DMS53 (cell line): ENCODE measurements at regions not wholly inside any gene's neighbourhood (a gene's known extent, or its start where the extent isn't known, plus 50 kb on each side); places are given as distances from the start of the nearest gene placed in this dataset.
"Not testable (repeated sequence)": the region's sequence is repeated elsewhere in the genome, so short reads cannot be mapped to it uniquely, and the experiment has no call there.

Experiments used
- DNase-seq: peaks from one replicate; lab custom pipeline; 2025; lab: John Stamatoyannopoulos, UW

GRCh38 chr1:67530071-67530470 lies 99.9 kb upstream of the SERBP1 start:
- no peak for DNase-seq

DNA sequence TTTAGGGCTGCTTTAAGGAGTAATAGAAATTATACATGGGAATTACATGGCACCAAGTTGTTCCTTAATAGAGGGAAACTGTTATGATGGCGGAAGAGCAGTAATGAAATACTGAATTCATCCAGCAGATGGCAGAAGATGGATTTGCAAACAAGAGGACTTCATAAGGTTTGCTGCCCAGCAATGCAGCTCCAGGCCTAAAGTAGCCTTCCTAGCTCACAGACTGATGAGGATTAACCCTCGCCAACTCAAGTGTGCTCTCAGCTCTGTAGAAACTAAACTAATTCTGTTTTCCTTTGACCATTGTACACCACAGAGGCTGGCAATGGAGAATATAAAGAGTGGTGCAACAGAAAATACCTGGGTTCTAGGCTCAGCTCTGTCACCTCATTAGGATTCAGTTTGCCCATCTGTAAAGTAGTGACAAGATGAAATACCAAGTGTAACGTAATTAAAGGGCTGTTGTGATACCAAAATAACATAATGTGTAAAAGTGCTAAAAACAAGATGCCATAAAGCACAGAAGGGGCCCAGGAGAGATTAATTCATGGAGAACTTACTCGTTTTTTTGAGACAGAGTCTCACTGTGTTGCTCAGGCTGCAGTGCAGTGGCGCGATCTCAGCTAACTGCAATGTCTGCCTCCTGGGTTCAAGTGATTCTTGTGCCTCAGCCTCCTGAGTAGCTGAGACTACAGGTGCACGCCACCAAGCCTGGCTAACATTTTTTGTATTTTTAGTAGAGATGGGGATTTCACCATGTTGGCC lies 102.4 kb upstream of the SERBP1 start:
- DNase-seq, result peak; percentile 98

DNA sequence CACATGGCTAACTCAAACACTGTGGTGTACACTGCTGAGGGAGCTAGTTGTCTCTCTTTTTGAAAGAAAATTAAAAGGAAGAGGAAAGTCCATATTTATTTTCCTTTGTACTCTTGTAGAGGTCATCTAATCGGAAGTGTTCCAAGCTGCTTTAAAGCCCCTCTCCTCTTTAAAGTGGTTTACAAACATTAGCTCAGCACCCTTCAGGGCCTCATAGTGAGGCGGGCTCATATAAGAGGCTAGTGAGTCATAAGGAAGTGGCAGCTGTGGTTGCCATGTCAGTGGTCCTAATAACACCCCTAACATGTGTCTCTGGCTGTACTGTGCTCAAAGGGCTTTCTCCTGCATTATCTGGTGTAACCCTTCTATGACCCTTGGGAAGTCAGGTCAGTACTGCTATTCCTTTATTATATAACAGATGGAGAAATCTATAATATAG lies 104.4 kb upstream of the SERBP1 start:
- peak; percentile 100 for DNase-seq

GRCh38 chr1:67535474-67535873 lies 105.3 kb upstream of the SERBP1 start:
- DNase-seq, result peak; percentile 98

- DNase-seq, result no peak
Measured at GRCh38 chr1:67536957-67537666, 106.9 kb upstream of the SERBP1 start.

- DNase-seq, result no peak
Measured at GRCh38 chr1:67537667-67538018, 107.4 kb upstream of the SERBP1 start.

GRCh38 chr1:67540025-67540732 lies 110.0 kb upstream of the SERBP1 start:
- no peak for DNase-seq

DNA sequence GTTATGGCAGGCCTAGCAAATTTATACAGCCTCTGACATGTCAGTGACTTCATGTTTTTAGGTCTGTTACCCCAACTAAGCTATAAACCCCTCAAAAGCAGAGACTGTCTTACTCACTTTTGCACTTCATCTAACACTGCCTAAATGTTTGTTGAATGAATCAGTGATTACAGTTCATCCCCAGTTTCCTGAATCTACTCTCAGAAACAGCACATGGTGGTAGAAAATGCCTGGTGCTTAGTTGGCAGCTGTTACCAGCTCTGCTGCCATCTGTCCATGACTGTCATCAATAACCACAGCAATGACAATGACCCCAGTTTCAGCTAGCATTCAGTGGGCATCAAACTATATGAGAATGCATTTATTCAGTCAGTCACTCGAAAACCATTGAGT lies 110.5 kb upstream of the SERBP1 start:
- no peak for DNase-seq

GRCh38 chr1:67542747-67543146 lies 112.5 kb upstream of the SERBP1 start:
- no peak for DNase-seq

DNA sequence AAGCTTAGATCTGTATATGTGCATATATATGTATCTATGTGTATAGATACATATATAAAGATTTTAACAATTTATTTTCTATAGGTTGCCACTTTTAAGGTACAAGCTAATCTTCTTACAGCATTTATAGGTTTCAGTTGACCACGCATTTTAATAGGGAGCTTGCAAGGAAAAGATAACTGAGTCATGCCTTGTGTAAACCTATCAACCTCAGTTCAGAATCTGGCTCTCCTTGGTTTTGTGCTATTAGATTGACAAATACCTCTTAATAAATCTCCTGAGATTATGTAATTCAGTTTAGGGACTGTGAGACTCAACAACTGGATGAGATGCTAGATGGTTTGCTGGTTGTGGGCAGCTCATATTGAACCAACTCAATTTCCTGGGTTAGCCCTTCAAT lies 114.7 kb upstream of the SERBP1 start:
- DNase-seq, result no peak

DNA sequence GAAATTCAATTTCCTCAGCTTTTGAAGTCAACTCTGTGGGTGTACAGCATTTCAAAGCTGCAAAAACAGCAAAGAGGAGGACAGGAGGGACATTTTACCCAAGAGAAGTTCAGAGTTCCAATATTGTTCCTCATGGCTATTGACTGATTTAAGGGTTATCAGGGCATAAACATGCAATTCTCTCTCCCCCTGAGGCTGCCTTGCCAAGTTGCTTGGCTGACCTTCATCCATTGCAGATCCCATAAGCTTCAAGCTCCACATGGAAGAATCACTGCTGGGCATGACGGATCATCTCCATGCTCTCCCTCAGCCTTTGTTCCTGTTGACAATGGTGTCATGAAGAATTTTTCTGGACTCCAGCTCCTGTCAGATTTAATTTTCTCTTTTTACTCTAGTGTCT lies 115.2 kb upstream of the SERBP1 start:
- no peak for DNase-seq

DNA sequence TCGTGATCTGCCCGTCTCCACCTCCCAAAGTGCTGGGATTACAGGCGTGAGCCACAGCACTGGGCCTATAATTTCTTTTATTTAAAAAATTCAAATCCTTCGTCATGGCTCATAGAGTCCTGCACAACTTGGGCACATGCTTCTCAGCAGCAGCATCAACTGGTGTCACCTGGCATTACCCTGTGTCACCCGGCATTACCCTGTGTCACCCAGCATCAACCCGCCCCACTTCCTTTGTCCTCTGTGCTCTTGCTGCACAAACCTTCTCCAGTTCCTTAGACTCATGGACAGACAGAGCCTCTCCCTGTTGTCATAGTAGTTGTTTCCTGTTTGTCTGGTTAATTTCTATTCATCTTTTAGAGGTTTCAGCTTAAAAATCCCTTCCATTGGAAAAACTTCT lies 121.2 kb upstream of the SERBP1 start:
- peak; percentile 55 for DNase-seq

GRCh38 chr1:67552336-67552759 lies 122.1 kb upstream of the SERBP1 start:
- peak; percentile 83 for DNase-seq

GRCh38 chr1:67554204-67554603 lies 124.0 kb upstream of the SERBP1 start:
- not testable (repeated sequence) for DNase-seq

- peak; percentile 65 for DNase-seq
Measured at GRCh38 chr1:67555461-67556296, 125.5 kb upstream of the SERBP1 start.

DNA sequence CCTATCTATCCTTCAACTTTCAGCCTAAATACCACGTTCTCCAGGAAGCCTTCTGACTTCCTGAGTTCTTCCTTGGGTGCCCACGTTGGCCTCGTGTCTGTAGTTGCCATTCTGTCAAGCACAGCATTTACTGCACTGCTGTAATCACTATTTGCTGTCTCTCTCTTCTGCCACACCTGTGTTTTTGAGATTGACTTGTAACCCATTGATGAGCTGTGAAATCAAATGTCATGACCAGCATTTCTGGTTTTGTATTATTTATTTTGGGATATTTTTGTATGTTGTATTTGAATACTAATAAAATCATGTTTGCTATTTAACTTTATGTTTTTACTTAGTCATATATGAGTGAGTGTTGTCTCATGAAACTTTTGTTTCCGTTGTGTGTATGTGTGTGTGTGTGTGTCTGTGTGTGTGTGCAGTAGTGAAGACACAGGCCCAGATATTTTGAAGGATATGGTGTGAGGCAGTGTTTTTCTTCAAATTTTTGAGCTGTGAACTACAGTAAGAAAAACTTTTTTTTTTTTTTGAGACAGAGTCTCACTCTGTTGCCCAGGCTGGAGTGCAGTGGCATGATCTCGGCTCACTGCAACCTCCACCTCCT lies 126.2 kb upstream of the SERBP1 start:
- DNase-seq, result peak; percentile 65

DNA sequence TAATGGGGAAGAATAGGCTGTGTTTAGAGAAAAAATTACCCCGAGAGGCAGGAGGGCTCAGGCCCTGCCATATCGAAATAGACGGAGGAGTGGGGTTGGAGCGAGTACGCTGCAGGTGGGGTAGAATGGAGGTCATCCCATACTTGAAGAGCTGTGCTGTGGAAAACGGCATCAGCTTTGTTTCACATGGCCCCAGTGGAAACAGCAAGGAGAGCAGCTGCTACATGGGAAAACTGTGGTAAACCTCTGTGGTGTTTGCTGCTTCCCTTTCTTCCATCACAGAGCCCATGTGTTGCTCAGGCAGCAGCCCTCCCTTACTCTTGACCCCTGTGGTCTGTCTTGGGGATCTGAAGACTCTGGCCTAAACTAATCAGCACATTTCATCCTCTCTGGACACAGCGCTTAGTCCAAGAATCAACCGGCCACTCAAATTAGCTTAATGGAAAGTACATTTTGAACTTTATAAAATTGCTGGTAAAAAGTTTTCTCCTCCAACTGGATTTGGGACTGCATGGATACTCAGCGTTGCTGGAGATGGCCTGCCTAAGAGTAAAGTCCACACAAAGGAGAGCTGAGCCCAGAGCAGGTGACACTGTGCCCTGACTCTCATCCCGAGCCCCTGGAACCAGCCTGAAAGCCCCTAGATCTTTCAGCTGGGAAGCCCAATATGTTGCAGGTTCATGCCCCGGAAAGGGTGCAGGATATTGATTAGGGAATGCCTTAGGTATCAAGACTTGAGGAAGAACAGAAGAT lies 127.1 kb upstream of the GADD45A start:
- no peak for DNase-seq

GRCh38 chr1:67558449-67559193 lies 126.4 kb upstream of the GADD45A start:
- no peak for DNase-seq

DNA sequence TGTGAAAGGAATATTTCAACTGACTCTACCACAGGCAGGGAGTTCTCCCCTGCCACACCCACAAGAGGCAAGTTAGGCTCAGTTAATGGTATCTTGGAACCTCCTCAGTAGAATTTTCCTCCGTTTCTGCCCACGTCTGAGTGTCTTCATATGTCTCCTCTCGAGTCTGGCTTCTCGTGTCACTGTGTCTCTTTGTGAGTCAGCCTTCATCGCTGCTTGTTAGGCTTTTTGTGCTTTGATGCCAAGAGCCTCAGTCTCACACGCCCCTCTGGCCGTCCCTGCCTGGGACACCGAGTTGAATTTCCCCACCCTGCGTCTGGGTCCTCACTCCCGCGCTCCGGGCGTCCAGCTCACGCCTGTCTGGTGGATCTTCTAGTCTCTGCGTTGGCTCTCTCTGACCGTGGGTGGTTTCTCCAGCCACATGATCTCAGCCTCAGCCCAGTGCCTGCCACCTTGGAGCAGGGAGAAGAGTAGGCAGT lies 125.7 kb upstream of the GADD45A start:
- DNase-seq, result peak; percentile 23
